Stomach smooth muscle (tissue), 2 donors: ENCODE measurements at regions not wholly inside any gene's neighbourhood (a gene's known extent, or its start where the extent isn't known, plus 50 kb on each side); places are given as distances from the start of the nearest gene placed in this dataset.

Source experiments
- H3K27ac ChIP-seq: one replicate; pipeline ENCODE4 v1.7.0; 2013; ENCODE audit warnings: mild to moderate bottlenecking, low read length, inconsistent platforms
- H3K27me3 ChIP-seq, 2 donors: one replicate each; pipeline ENCODE4 v1.7.0; 2013; ENCODE audit warnings: low read length in 2 of 2; ENCODE audit not compliant: insufficient read depth in 2 of 2, control insufficient read depth in 1 of 2
- H3K36me3 ChIP-seq, 2 donors: one replicate each; pipeline ENCODE4 v1.7.0; 2013; ENCODE audit warnings: low read length in 2 of 2; ENCODE audit not compliant: control insufficient read depth in 2 of 2, insufficient read depth in 2 of 2
- H3K4me1 ChIP-seq: one replicate; pipeline ENCODE4 v1.7.0; 2013; ENCODE audit warnings: low read length; ENCODE audit not compliant: control insufficient read depth, insufficient read depth
- H3K4me3 ChIP-seq, 2 donors: one replicate each; pipeline ENCODE4 v1.7.0; 2013; ENCODE audit warnings: low read length in 2 of 2
- H3K9ac ChIP-seq, 2 donors: one replicate each; pipeline ENCODE4 v1.7.0; 2013; ENCODE audit warnings: low read length in 2 of 2, mild to moderate bottlenecking in 1 of 2
- H3K9me3 ChIP-seq, 2 donors: one replicate each; pipeline ENCODE4 v1.7.0; 2013; ENCODE audit warnings: low read length in 2 of 2; ENCODE audit not compliant: control insufficient read depth in 2 of 2
- donor health status: healthy.
- donor health status: Pancreatic carcinoma.

- H3K4me1 ChIP-seq, result peaks cover 15% of the 10 kb centered on the region
- no peak overlapping the region for H3K27ac ChIP-seq
- H3K9me3 ChIP-seq, result no peaks in the 10 kb centered on the region
- no peaks in the 10 kb centered on the region for H3K27me3 ChIP-seq
- no peak overlapping the region for H3K9ac ChIP-seq
- no peak overlapping the region for H3K4me3 ChIP-seq
- H3K36me3 ChIP-seq, result no peaks in the 10 kb centered on the region
Observed at GRCh38 chr3:124118397-124118796, 126.5 kb upstream of the ROPN1 start.

- Histone ChIP-seq H3K4me1 (peaks cover 15% of the 10 kb centered on the region), H3K36me3 (no peaks in the 10 kb centered on the region)
Observed at GRCh38 chr3:124119056-124119716, 127.3 kb upstream of the ROPN1 start.

GRCh38 chr3:124121379-124122312, 129.7 kb upstream of the ROPN1 start:
- Histone ChIP-seq H3K4me1 (peaks cover 15% of the 10 kb centered on the region), H3K4me3 (no peak overlapping the region), H3K27me3 (no peaks in the 10 kb centered on the region), H3K9ac (no peak overlapping the region), H3K9me3 (no peaks in the 10 kb centered on the region), H3K27ac (no peak overlapping the region), H3K36me3 (no peaks in the 10 kb centered on the region)

More at GRCh38 chr3:124119056-124119716, 127.3 kb upstream of the ROPN1 start:
- Histone ChIP-seq H3K27ac (no peak overlapping the region), H3K9ac (no peak overlapping the region), H3K9me3 (no peaks in the 10 kb centered on the region), H3K27me3 (no peaks in the 10 kb centered on the region), H3K4me3 (no peak overlapping the region)

- H3K36me3 ChIP-seq, result no peaks in the 10 kb centered on the region
- H3K4me1 ChIP-seq, result peaks cover 8% of the 10 kb centered on the region
- H3K9ac ChIP-seq, result no peak overlapping the region
- H3K27me3 ChIP-seq, result no peaks in the 10 kb centered on the region
- H3K9me3 ChIP-seq, result no peaks in the 10 kb centered on the region
- H3K27ac ChIP-seq, result no peak overlapping the region
- H3K4me3 ChIP-seq, result no peak overlapping the region
Observed at GRCh38 chr3:124125315-124125714, 133.4 kb upstream of the ROPN1 start.

- Histone ChIP-seq H3K4me1 (peaks cover 4% of the 10 kb centered on the region), H3K9ac (no peak overlapping the region), H3K9me3 (no peaks in the 10 kb centered on the region), H3K4me3 (no peak overlapping the region), H3K27ac (no peak overlapping the region), H3K27me3 (no peaks in the 10 kb centered on the region), H3K36me3 (no peaks in the 10 kb centered on the region)
Observed at GRCh38 chr3:124126436-124127023, 134.6 kb upstream of the ROPN1 start.

GRCh38 chr3:124131158-124131557, 139.2 kb upstream of the ROPN1 start:
- Histone ChIP-seq H3K4me3 (no peak overlapping the region), H3K9ac (no peak overlapping the region), H3K4me1 (no peaks in the 10 kb centered on the region), H3K9me3 (no peaks in the 10 kb centered on the region), H3K36me3 (no peaks in the 10 kb centered on the region), H3K27ac (no peak overlapping the region), H3K27me3 (no peaks in the 10 kb centered on the region)

GRCh38 chr3:124131580-124131979, 139.7 kb upstream of the ROPN1 start:
- H3K27ac ChIP-seq, result no peak overlapping the region
- H3K4me1 ChIP-seq, result no peaks in the 10 kb centered on the region

GRCh38 chr3:124132813-124133212, 140.9 kb upstream of the ROPN1 start:
- no peaks in the 10 kb centered on the region for H3K4me1 ChIP-seq
- H3K27me3 ChIP-seq, result no peaks in the 10 kb centered on the region
- no peak overlapping the region for H3K9ac ChIP-seq
- no peak overlapping the region for H3K4me3 ChIP-seq
- no peaks in the 10 kb centered on the region for H3K36me3 ChIP-seq
- H3K27ac ChIP-seq, result no peak overlapping the region
- no peaks in the 10 kb centered on the region for H3K9me3 ChIP-seq

More at GRCh38 chr3:124131580-124131979, 139.7 kb upstream of the ROPN1 start:
- Histone ChIP-seq H3K36me3 (no peaks in the 10 kb centered on the region), H3K9ac (no peak overlapping the region), H3K4me3 (no peak overlapping the region), H3K27me3 (no peaks in the 10 kb centered on the region), H3K9me3 (no peaks in the 10 kb centered on the region)

GRCh38 chr3:124133366-124133940, 141.5 kb upstream of the ROPN1 start:
- no peak overlapping the region for H3K27ac ChIP-seq

GRCh38 chr3:124137216-124137615, 145.3 kb upstream of the ROPN1 start:
- Histone ChIP-seq H3K9me3 (no peaks in the 10 kb centered on the region), H3K27me3 (no peaks in the 10 kb centered on the region), H3K36me3 (no peaks in the 10 kb centered on the region), H3K4me3 (no peak overlapping the region), H3K27ac (no peak overlapping the region), H3K4me1 (peaks cover 9% of the 10 kb centered on the region), H3K9ac (no peak overlapping the region)

More at GRCh38 chr3:124133366-124133940, 141.5 kb upstream of the ROPN1 start:
- H3K9ac ChIP-seq, result no peak overlapping the region
- no peak overlapping the region for H3K4me3 ChIP-seq
- H3K27me3 ChIP-seq, result no peaks in the 10 kb centered on the region
- no peaks in the 10 kb centered on the region for H3K36me3 ChIP-seq
- no peaks in the 10 kb centered on the region for H3K4me1 ChIP-seq
- H3K9me3 ChIP-seq, result no peaks in the 10 kb centered on the region
